ENCODE measurements at regions not wholly inside any gene's neighbourhood (a gene's known extent, or its start where the extent isn't known, plus 50 kb on each side); places are given as distances from the start of the nearest gene placed in this dataset.
A peak's percentile ranks its signal among the peaks of the same experiment; 100 is the strongest.

GRCh38 chr9:80125731-80126264 lies 554.0 kb downstream of the TLE4 start:
- Histone ChIP-seq H3K9me3 (no peaks in the 10 kb centered on the region), H3K27ac (no peak overlapping the region), H3K4me1 (no peaks in the 10 kb centered on the region), H3K36me3 (no peaks in the 10 kb centered on the region), H3K4me3 (no peak overlapping the region), H3K27me3 (no peaks in the 10 kb centered on the region)
- intact Hi-C loops (cut with DNase I), result no loop called here
- no peak for ATAC-seq
- TF ChIP-seq CTCF (IDR thresholded peaks at IDR 0.05), result no peak
- DNase-seq, result no peak

GRCh38 chr9:80117031-80117430 lies 545.3 kb downstream of the TLE4 start:
- ATAC-seq, result no peak
- Histone ChIP-seq H3K4me1 (no peaks in the 10 kb centered on the region), H3K36me3 (no peaks in the 10 kb centered on the region), H3K27me3 (no peaks in the 10 kb centered on the region), H3K4me3 (no peak overlapping the region), H3K27ac (no peak overlapping the region), H3K9me3 (peaks cover 0 to 14% of the 10 kb centered on the region in 2 donors)
- TF ChIP-seq CTCF (IDR thresholded peaks at IDR 0.05), result no peak
- DNase-seq, result no peak
- intact Hi-C loops (cut with DNase I), result no loop called here

GRCh38 chr9:80114241-80114640 lies 542.5 kb downstream of the TLE4 start:
- Histone ChIP-seq H3K9me3 (peaks cover 0 to 14% of the 10 kb centered on the region in 2 donors), H3K4me1 (no peaks in the 10 kb centered on the region), H3K27ac (no peak overlapping the region), H3K27me3 (no peaks in the 10 kb centered on the region), H3K4me3 (no peak overlapping the region), H3K36me3 (no peaks in the 10 kb centered on the region)
- no peak for DNase-seq
- TF ChIP-seq CTCF (IDR thresholded peaks at IDR 0.05), result no peak
- ATAC-seq, result no peak
- intact Hi-C loops (cut with DNase I), result no loop called here

GRCh38 chr9:80107931-80108660 lies 536.3 kb downstream of the TLE4 start:
- Histone ChIP-seq H3K27me3 (no peaks in the 10 kb centered on the region), H3K9me3 (peaks cover 0 to 4% of the 10 kb centered on the region in 2 donors), H3K36me3 (no peaks in the 10 kb centered on the region), H3K27ac (no peak overlapping the region), H3K4me3 (no peak overlapping the region), H3K4me1 (no peaks in the 10 kb centered on the region)
- peak in 2 of 4 donors; percentile 64 to 69 for DNase-seq
- no peak for TF ChIP-seq CTCF (IDR thresholded peaks at IDR 0.05)
- no peak for ATAC-seq
- intact Hi-C loops (cut with DNase I), result no loop called here

GRCh38 chr9:80097476-80097875 lies 525.7 kb downstream of the TLE4 start:
- no peak overlapping the region for H3K27ac ChIP-seq
- no peak for DNase-seq
- TF ChIP-seq CTCF (IDR thresholded peaks at IDR 0.05), result no peak
- no peaks in the 10 kb centered on the region for H3K4me1 ChIP-seq
- ATAC-seq, result no peak
- no peak overlapping the region for H3K4me3 ChIP-seq
- H3K36me3 ChIP-seq, result no peaks in the 10 kb centered on the region
- intact Hi-C loops (cut with DNase I), result no loop called here
- H3K9me3 ChIP-seq, result peaks cover 0 to 7% of the 10 kb centered on the region in 2 donors
- H3K27me3 ChIP-seq, result no peaks in the 10 kb centered on the region

All from left lung (tissue), 4 donors.